AG08395 (cell line): ENCODE measurements at regions not wholly inside any gene's neighbourhood (a gene's known extent, or its start where the extent isn't known, plus 50 kb on each side); places are given as distances from the start of the nearest gene placed in this dataset.

Experiments
- DNase-seq: peaks from one replicate; pipeline ENCODE4 v3.0.0; 2012; ENCODE audit warnings: mixed read lengths, low spot score

GRCh38 chr5:23579566-23579965 lies 72.2 kb downstream of the PRDM9 start:
- no peak for DNase-seq

- DNase-seq, result no peak
Observed at GRCh38 chr5:23583081-23583480, 75.7 kb downstream of the PRDM9 start.

- no peak for DNase-seq
Observed at GRCh38 chr5:23588841-23589326, 81.5 kb downstream of the PRDM9 start.

GRCh38 chr5:23591250-23591649 lies 83.8 kb downstream of the PRDM9 start:
- DNase-seq, result no peak

- DNase-seq, result no peak
Observed at GRCh38 chr5:23606927-23607326, 99.5 kb downstream of the PRDM9 start.

GRCh38 chr5:23612701-23613100 lies 105.3 kb downstream of the PRDM9 start:
- DNase-seq, result no peak

GRCh38 chr5:23613566-23613965 lies 106.2 kb downstream of the PRDM9 start:
- no peak for DNase-seq

GRCh38 chr5:23614422-23614821 lies 107.0 kb downstream of the PRDM9 start:
- DNase-seq, result no peak

GRCh38 chr5:23626961-23627360 lies 119.6 kb downstream of the PRDM9 start:
- DNase-seq, result no peak

- no peak for DNase-seq
Observed at GRCh38 chr5:23627976-23628375, 120.6 kb downstream of the PRDM9 start.

GRCh38 chr5:23629396-23629795 lies 122.0 kb downstream of the PRDM9 start:
- no peak for DNase-seq

GRCh38 chr5:23631302-23632045 lies 124.1 kb downstream of the PRDM9 start:
- no peak for DNase-seq

GRCh38 chr5:23635938-23636337 lies 128.5 kb downstream of the PRDM9 start:
- DNase-seq, result no peak

- DNase-seq, result no peak
Observed at GRCh38 chr5:23639326-23639725, 131.9 kb downstream of the PRDM9 start.

GRCh38 chr5:23648656-23649055 lies 141.2 kb downstream of the PRDM9 start:
- no peak for DNase-seq

- no peak for DNase-seq
Observed at GRCh38 chr5:23649594-23649993, 142.2 kb downstream of the PRDM9 start.

GRCh38 chr5:23655674-23656073 lies 148.3 kb downstream of the PRDM9 start:
- DNase-seq, result no peak

- DNase-seq, result no peak
Observed at GRCh38 chr5:23675456-23675855, 168.0 kb downstream of the PRDM9 start.

GRCh38 chr5:23677996-23678395 lies 170.6 kb downstream of the PRDM9 start:
- DNase-seq, result no peak

GRCh38 chr5:23684103-23684502 lies 176.7 kb downstream of the PRDM9 start:
- DNase-seq, result no peak

- DNase-seq, result no peak
Observed at GRCh38 chr5:23703940-23704855, 196.8 kb downstream of the PRDM9 start.

GRCh38 chr5:23717486-23717885 lies 210.1 kb downstream of the PRDM9 start:
- DNase-seq, result no peak

GRCh38 chr5:23718564-23718963 lies 211.2 kb downstream of the PRDM9 start:
- no peak for DNase-seq
